ENCODE measurements at regions not wholly inside any gene's neighbourhood (a gene's known extent, or its start where the extent isn't known, plus 50 kb on each side); places are given as distances from the start of the nearest gene placed in this dataset.

DNA sequence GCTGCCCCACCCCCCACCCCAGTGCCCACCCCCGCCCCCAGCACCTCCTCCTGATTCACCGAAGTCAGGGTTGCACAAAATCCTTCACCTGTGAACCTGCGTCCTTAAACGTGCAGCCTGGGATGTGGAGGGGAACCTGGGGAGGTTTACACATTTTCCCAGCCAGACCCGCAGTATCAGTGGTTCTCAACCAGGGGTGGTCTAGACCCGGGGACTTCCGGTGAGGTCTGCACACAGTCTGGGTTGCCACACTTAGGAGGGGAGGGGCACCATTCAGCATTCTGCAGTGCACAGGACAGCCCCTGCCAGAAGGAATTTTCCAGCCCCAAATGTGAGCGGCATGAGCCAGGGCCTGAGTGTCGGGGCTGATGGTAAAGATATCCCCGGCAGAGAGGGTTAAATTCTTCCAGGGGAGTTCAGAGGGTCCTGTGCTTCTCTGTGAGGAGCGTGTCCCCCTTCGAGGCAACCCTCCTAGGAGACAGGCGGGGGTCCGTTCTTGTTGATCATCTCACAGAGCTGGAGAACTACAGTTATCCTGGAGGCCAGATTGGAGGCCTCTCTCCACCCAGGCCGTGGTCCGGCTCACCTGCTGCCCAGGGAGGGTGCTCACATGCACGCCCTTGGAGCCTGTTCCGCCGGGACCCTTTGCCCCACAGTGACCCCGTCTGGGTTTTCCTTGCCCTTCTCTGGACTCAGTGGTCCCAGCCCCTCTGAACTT lies 113.6 kb downstream of the SIK1 start:
- CTCF ChIA-PET = no interaction called here
- Histone ChIP-seq H3K36me3 (ENCODE audit: control insufficient read depth in 1 of 2, insufficient read depth in 2 of 2, low read length in 2 of 2) (no peaks in the 10 kb centered on the region), H3K79me2 (ENCODE audit: insufficient read depth, low read length) (no peaks in the 10 kb centered on the region), H2AFZ (ENCODE audit: low read depth, low read length, poor library complexity, severe bottlenecking) (no peak overlapping the region), H3K9me3 (ENCODE audit: control insufficient read depth in 1 of 2, insufficient read depth in 1 of 2, low read depth in 1 of 2, low read length in 2 of 2) (peaks cover 0 to 6% of the 10 kb centered on the region in 2 experiments; a peak in 1 of 4 replicates), H3K4me1 (ENCODE audit: control insufficient read depth in 1 of 2, insufficient read depth in 2 of 2, low read length in 2 of 2) (no peaks in the 10 kb centered on the region), H3K9ac (ENCODE audit: low read length) (no peak overlapping the region), H3K4me2 (ENCODE audit: low read length) (no peak overlapping the region), H3K4me3 (replicated peaks in 1 of 2; ENCODE audit: low read depth in 1 of 2, low read length in 2 of 2) (no peak overlapping the region), H4K20me1 (ENCODE audit: insufficient read depth) (no peaks in the 10 kb centered on the region), H3K9me2 (ENCODE audit: insufficient read depth) (no peaks in the 10 kb centered on the region), H3K27ac (ENCODE audit: low read depth, low read length) (no peak overlapping the region), H3K27me3 (ENCODE audit: insufficient read depth, low read length) (no peaks in the 10 kb centered on the region)
- intact Hi-C loops (cut with micrococcal nuclease) = no loop called here
- POLR2A ChIA-PET = no interaction called here
- ATAC-seq = no peak
- no peak for TF ChIP-seq JUND (IDR thresholded peaks at IDR 0.05)
- TF ChIP-seq, protein P1, sequence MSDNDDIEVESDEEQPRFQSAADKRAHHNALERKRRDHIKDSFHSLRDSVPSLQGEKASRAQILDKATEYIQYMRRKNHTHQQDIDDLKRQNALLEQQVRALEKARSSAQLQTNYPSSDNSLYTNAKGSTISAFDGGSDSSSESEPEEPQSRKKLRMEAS (IDR thresholded peaks at IDR 0.05) = no peak
- no peak for TF ChIP-seq POLR2AphosphoS5 (IDR thresholded peaks at IDR 0.05; ENCODE audit: low read depth, low read length)
- RAD21 ChIA-PET (ENCODE audit: low non-redundant PET in 1 of 2, low total read pairs in 2 of 2, uncharacterized antibody in 2 of 2, unreplicated experiment in 2 of 2) = no interaction called here
- no peak for DNase-seq (ENCODE audit: low read depth, low spot score)
- BruUV-seq (replicated peaks) = no TSS peak

DNA sequence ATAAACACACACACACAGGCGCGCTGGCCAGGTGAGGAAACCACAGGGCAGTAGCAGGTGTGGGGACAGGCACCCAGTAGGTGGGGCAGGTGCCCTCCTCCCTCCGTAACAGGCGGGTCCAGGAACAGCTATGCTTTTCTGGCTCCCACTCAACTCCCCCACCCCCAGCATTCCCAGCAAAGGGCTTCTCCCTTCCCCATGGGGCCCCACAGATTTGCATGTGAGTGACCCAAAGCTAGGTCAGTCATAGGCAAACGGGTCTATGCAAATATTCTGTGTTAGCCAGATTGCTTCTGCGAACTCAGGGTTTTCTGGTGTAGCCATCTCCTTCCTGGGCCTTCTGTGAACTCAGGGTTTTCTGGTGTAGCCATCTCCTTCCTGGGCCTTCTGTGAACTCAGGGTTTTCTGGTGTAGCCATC lies 114.2 kb downstream of the SIK1 start:
- Histone ChIP-seq H2AFZ (ENCODE audit: low read depth, low read length, poor library complexity, severe bottlenecking) (no peak overlapping the region), H3K4me1 (ENCODE audit: control insufficient read depth in 1 of 2, insufficient read depth in 2 of 2, low read length in 2 of 2) (no peaks in the 10 kb centered on the region), H3K9me3 (ENCODE audit: control insufficient read depth in 1 of 2, insufficient read depth in 1 of 2, low read depth in 1 of 2, low read length in 2 of 2) (peaks cover 0 to 5% of the 10 kb centered on the region in 2 experiments; a peak in 1 of 4 replicates), H3K4me2 (ENCODE audit: low read length) (no peak overlapping the region), H3K79me2 (ENCODE audit: insufficient read depth, low read length) (no peaks in the 10 kb centered on the region), H3K27ac (ENCODE audit: low read depth, low read length) (no peak overlapping the region), H4K20me1 (ENCODE audit: insufficient read depth) (no peaks in the 10 kb centered on the region), H3K9ac (ENCODE audit: low read length) (no peak overlapping the region), H3K27me3 (ENCODE audit: insufficient read depth, low read length) (no peaks in the 10 kb centered on the region), H3K9me2 (ENCODE audit: insufficient read depth) (no peaks in the 10 kb centered on the region), H3K4me3 (replicated peaks in 1 of 2; ENCODE audit: low read depth in 1 of 2, low read length in 2 of 2) (no peak overlapping the region), H3K36me3 (ENCODE audit: control insufficient read depth in 1 of 2, insufficient read depth in 2 of 2, low read length in 2 of 2) (no peaks in the 10 kb centered on the region)
- ChIA-PET POLR2A (no interaction called here), CTCF (no interaction called here), RAD21 (ENCODE audit: low non-redundant PET in 1 of 2, low total read pairs in 2 of 2, uncharacterized antibody in 2 of 2, unreplicated experiment in 2 of 2) (no interaction called here)
- BruUV-seq (replicated peaks) = no TSS peak
- DNase-seq (ENCODE audit: low read depth, low spot score) = no peak
- intact Hi-C loops (cut with micrococcal nuclease) = no loop called here
- no peak for ATAC-seq
- TF ChIP-seq SP1 (IDR thresholded peaks at IDR 0.05; ENCODE audit: low read depth) = no peak

Measured in HCT116 (cell line).